Globus pallidus (tissue), 1 donor: ENCODE measurements at regions not wholly inside any gene's neighbourhood (a gene's known extent, or its start where the extent isn't known, plus 50 kb on each side); places are given as distances from the start of the nearest gene placed in this dataset.
"Not testable (repeated sequence)": the region's sequence is repeated elsewhere in the genome, so short reads cannot be mapped to it uniquely, and the experiment has no call there.

ENCODE experiments used
- DNase-seq: peaks from one replicate; pipeline ENCODE4 v3.0.0-alpha.2; 2015; ENCODE audit warnings: low spot score

GRCh38 chr22:49392841-49393510, 434.7 kb downstream of the BRD1 start:
- no peak for DNase-seq

DNA sequence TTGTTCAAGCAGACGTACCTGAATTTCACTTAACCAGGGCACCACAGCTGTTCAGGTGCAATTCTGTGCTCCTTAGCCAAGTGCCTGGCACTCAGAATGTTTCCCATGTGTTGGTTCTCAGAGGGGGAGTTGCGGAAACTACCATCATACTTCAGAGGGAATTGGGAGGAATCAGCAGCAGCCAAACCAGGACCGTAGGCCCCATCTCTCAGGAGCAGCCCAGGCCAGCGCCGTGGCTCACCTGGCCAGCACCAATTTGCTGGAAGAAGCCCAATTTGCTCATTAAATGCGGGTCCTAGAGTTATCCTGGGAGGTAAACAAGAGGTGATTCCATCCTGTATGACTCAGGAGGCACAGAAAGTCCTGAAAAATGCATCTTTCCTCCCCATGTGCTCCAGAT, 435.4 kb downstream of the BRD1 start:
- DNase-seq: no peak

DNA sequence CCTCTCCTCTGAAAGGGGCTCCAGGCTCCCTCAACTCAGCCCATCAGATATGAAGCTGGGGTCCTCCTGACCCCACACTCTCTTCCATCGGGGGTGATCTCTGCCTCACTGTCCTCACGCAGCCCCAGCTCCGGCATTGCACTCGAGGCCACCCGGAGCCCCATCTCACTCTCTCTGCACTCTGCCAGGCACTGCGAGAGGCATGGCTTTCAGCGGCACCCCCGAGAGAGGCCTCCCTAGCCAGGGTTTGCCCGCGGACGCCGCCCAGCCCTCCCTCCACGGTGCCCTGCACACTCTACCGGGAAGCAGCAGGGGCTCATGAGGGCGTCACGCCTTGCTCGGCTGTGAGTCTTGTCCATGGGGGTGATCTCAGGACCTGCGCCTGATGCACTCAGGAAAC, 436.2 kb downstream of the BRD1 start:
- DNase-seq: no peak

DNA sequence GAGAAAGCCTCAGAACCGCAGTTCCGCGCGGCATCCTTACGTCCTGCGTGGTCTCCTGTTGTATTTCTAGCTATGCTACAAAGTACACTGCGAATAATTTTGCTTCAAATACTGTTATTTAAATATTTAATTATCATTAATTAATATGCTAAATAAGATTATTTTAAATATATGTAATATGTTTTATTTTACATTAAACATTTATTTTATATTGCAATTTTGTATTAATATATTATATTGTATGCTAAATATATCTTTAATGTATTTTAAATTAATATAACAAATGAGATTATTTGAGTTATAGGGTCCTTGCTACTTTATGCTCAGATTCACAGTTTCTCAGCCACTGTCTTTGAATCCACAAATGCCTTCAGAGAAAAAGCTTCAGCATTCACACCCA, 436.7 kb downstream of the BRD1 start:
- DNase-seq: no peak

DNA sequence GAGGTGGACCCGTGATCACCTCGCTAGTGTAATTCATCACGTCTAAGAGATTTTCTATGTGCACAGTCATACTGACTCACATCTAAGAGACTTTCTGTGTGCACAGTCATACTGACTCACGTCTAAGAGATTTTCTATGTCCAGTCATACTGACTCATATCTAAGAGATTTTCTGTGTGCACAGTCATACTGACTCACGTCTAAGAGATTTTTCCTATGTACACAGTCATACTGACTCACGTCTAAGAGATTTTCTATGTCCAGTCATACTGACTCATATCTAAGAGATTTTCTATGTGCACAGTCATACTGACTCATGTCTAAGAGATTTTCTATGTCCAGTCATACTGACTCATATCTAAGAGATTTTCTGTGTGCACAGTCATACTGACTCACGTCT, 443.8 kb downstream of the BRD1 start:
- not testable (repeated sequence) for DNase-seq

GRCh38 chr22:49382451-49382735, 445.3 kb downstream of the BRD1 start:
- no peak for DNase-seq

- DNase-seq: no peak
These were observed 445.9 kb downstream of the BRD1 start for GRCh38 chr22:49381595-49382450.

- no peak for DNase-seq
These were observed 446.9 kb downstream of the BRD1 start for GRCh38 chr22:49380828-49381114.

GRCh38 chr22:49380095-49380827, 447.4 kb downstream of the BRD1 start:
- DNase-seq: no peak

DNA sequence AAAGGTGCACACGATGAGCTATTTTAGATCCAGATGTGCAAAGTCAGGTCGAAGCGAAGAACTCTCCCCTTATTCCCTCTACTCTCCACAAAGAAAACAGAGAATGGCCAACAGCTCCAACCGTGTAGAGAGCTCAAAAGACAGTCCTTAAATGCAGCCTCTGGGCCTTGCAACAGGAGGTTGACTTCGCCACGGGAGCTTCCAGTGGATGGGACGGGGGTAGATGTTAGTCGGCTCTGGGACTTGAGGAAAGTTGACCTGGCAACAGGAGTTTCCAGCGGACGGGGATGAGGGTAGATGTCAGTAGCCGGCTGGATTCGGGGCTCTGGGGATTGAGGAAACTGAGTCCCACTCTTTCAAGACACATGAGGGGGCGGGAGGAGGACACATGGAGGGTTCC, 450.4 kb downstream of the BRD1 start:
- no peak for DNase-seq

- DNase-seq: no peak
These were observed 453.9 kb downstream of the BRD1 start for GRCh38 chr22:49373801-49374226.

DNA sequence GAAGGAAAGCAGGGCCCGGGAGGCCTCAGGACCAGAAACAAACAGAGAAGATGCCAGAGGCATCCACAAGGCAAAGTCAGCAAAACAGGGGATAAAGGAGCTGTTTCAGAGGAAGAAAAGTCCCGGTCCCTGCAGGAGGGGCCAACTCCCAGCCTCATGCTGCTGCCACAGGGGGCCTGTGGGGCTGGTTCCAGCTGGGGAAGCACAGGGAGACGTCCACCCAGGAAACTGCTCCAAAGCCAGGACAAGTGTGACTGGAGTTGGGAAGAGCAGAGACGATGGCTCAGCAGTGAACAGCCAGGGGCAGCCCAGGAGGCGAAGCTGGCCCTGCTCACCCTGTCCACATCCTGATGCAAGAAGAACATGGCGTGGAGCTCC, 454.4 kb downstream of the BRD1 start:
- DNase-seq: no peak

DNA sequence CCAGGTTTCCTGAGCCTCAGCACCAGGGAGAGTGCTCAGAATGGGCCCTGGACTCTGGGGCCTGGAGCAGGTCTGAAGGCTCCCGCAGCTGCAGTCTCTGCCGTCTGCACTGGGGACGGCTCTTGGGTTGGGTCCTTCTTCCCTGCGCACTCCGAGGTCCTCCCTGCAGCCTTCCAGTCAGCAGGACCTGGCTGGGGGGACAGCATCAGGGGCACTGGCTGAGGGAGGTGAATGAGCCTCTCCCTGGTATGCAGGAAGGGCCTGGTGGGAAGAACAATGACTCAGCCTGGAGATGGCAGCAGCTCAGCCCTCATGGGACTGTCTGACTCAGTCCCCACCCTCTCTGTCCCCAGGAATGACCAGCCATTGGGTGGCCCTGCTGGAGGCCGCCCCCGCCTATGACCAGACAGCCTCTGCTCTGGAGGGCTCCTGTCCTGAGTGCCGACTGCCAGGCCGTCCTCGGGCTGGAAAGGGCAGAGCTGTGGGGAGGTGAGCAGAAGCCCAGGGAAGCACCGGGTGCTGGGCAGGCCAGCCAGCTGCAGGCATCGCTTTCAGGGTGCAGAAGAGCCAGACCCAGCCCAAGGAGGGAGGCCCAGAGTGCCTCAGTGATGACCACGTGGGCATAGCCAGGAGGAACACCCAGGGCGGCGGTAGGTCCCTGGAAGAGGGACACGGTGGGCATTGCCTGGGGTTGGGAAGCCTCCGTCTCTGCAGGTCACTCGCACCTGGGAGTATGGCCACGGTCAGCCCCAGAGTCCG, 455.0 kb downstream of the BRD1 start:
- peak; percentile 22 for DNase-seq

- DNase-seq: no peak
These were observed 455.6 kb downstream of the BRD1 start for GRCh38 chr22:49372111-49372529.

GRCh38 chr22:49371325-49372110, 456.2 kb downstream of the BRD1 start:
- no peak for DNase-seq

DNA sequence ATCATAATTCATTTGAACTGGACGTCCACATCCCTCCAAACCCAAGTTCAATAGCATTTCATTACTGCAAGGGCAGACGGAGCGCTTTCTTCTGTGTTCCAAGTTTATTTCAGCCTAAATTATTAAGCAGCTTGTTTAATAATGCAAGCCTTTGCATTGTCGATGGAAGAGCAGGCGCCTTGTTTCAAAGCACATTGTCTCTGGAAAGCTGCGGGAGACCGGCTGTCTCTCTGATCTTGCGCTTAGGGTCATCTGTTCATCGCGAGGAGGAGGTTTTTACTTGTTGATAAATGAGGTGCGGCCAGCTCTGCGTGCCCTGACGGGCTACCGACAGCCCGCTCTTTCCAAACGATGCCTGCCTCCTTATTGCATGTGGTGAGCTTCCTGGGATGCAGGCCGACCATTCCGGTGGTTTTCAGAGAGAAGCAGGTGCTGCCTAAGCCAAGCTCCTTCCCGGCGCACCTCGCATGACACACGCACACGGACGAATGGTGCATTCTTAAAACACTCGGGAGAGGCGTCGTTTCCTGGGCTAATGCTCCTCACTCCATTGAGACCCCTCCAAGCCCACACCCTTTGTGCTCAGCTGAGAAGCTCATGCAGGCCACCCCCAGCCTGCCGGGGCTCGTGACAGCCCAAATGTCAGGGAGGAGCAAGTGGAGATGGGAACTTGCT, 456.9 kb downstream of the BRD1 start:
- no peak for DNase-seq

DNA sequence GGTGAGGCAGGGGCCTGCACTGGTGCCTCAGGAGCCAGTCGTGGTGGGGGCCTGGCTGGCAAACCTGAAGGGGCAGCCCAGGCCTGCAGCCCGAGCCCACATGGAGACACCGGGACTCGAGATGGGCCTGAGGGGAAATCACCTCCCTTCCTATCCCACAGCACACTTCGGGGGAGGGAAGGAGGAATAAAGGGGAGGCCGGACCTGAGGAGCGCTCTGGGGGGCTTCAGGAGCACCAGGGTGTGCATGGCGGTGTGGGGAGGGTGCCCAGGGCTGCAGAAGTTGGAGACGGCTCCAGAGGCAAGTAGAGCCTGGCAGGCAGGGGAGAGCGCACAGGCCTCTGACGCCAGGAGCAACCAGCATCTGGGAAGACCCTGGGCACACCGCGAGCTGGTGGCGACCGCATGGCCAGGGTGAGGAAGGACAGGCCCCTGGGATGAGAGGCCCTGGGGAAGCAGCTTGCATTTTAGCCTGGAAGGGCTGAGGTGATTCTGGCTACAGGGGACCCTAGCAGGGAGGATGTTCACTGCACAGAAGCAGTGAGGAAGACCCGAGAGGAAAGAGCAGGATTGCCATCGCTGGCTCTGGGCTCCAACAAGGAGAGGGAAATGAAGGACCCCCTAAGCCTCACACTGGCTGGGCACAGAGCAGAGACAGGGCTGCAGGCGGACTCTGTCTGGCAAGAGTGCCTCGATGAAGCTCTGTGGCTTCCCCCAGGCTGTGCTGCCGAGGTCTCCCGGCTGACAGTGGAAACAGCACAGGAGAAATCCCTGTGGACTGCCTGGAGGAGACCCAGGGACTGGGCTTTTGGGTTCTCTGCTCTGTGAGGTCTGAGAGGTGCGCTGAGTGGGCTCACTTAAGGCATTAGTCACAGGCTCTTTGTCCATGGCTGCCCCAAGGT, 457.7 kb downstream of the BRD1 start:
- DNase-seq: no peak

DNA sequence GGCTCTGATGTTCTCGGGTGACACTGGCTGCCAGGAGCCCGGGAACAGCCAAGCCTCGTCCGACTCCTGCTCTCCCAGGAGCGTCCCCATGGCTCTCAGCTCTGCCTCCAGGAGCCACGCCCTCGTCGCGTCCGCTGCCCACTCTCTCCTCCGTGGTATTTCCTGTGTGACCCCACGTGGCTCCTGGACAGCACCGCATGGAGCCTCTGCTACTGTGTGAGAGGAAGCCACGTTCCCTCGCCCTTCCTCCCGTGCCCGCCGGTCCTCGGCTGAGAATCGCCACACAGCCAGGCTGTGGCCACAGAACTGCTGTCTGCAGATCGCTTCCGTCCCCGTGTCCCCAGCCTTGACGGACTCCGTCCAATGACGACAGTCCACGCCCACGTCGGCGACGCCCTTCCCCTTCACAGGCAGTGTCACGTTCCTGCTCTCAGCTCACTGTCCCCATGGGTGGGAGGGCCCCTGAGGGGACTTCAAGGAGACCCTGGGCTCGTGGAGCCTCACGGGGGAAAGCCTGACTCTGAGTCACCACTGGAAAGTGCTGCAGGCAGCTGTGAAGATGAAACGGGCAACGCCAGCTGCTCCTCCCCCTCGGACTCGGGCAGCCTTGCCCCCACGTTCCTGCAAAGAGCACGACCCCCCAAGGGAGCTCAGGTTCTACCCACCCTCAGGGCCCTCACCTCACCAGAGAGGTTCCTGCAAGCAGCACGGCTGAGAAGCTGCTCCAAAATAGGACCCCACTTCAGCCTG, 458.5 kb downstream of the BRD1 start:
- no peak for DNase-seq

- DNase-seq: no peak
These were observed 459.3 kb downstream of the BRD1 start for GRCh38 chr22:49368221-49368975.
